Adrenal gland (tissue), 9 donors: ENCODE measurements at regions not wholly inside any gene's neighbourhood (a gene's known extent, or its start where the extent isn't known, plus 50 kb on each side); places are given as distances from the start of the nearest gene placed in this dataset.
"Not testable (repeated sequence)": the region's sequence is repeated elsewhere in the genome, so short reads cannot be mapped to it uniquely, and the experiment has no call there.

ENCODE experiments used
- DNase-seq, 7 donors: peaks; one replicate each; pipeline ENCODE4 v3.0.0-alpha.2; 2019 to 2020
- H3K27ac ChIP-seq, 5 donors: fragments of 200-600 bp; sonication (generic) in 4 of 5; 1 replicate in 3 of 5; 2 replicates in 2 of 5; pipeline versions ENCODE4 v1.5.1 to v1.8.0; 2016 to 2020; ENCODE audit warnings: mild to moderate bottlenecking in 1 of 5
- H3K27me3 ChIP-seq: fragments of 200-600 bp; 2 replicates; pipeline ENCODE4 v1.8.0; 2021
- H3K36me3 ChIP-seq, 2 donors: fragments of 200-600 bp; replicated peaks in 1 of 2; 1 replicate in 1 of 2; 2 replicates in 1 of 2; pipeline versions ENCODE4 v1.5.1 to v1.8.0; 2018 to 2022
- H3K4me1 ChIP-seq, 2 donors: fragments of 200-600 bp; replicated peaks in 1 of 2; 1 replicate in 1 of 2; 2 replicates in 1 of 2; pipeline versions ENCODE4 v1.5.1 to v1.8.0; 2018 to 2021
- H3K4me3 ChIP-seq, 4 donors: fragments of 200-600 bp; sonication (generic) in 3 of 4; one replicate each; pipeline ENCODE4 v1.5.1; 2016 to 2018
- H3K9me3 ChIP-seq, 3 donors: fragments of 200-600 bp; sonication (generic) in 1 of 3; replicated peaks in 1 of 3; 1 replicate in 2 of 3; 2 replicates in 1 of 3; pipeline versions ENCODE4 v1.5.1 to v1.8.0; 2016 to 2021
- CTCF ChIP-seq, 6 experiments: fragments of 450-650 bp in 4 of 6; fragments of 200-600 bp in 2 of 6; sonication (generic) in 1 of 6; IDR thresholded peaks; 1 replicate in 5 of 6; 2 replicates in 1 of 6; pipeline versions ENCODE4 v1.5.1 to v1.8.0; 2016 to 2021; ENCODE audit warnings: antibody characterized with exemption in 6 of 6, mild to moderate bottlenecking in 2 of 6, moderate library complexity in 1 of 6
- POLR2A ChIP-seq, 2 donors: fragments of 450-650 bp; IDR thresholded peaks; one replicate each; pipeline ENCODE4 v1.6.1; 2017; ENCODE audit warnings: antibody characterized with exemption in 2 of 2, mild to moderate bottlenecking in 2 of 2, moderate library complexity in 1 of 2
- WGBS, 4 donors: extraction: QIAGEN DNeasy Blood & Tissue Kit in 2 of 4; methylation state at CpG; one replicate each; pipeline versions ENCODE4 v1.1.5 to v1.1.7; 2013 to 2017; 5-methylcytosine and 5-hydroxymethylcytosine counted together
- intact Hi-C, 2 donors: fragments of 100-400 bp; cut with DNase I; formaldehyde crosslinking; loops; one replicate each; pipeline versions ENCODE4 v1.14.1 to v1.15.0; 2022 to 2023
- donor health status: healthy with polysubstance abuse.
- donor health status: Bipolar disorder and iron deficiency.
- donor health status: DM: yes; HTN: yes; CAD: no.
- donor health status: DM: no; HTN: no; CAD: no.
- donor health status: DM: no; HTN: no; CAD: no.

- H3K9me3 ChIP-seq, result no peaks in the 10 kb centered on the region
- H3K36me3 ChIP-seq, result no peaks in the 10 kb centered on the region
- TF ChIP-seq CTCF (IDR thresholded peaks at IDR 0.05) (no peak), POLR2A (IDR thresholded peaks at IDR 0.05) (no peak)
- H3K4me3 ChIP-seq, result no peak overlapping the region
- H3K4me1 ChIP-seq, result no peaks in the 10 kb centered on the region
- H3K27me3 ChIP-seq, result no peaks in the 10 kb centered on the region
- no peak overlapping the region for H3K27ac ChIP-seq
- intact Hi-C loops, result no loop called here
- no peak for DNase-seq
These were observed 726.4 kb downstream of the BRINP3 start for GRCh38 chr1:189751311-189751710.

- intact Hi-C loops, result no loop called here
- TF ChIP-seq CTCF (IDR thresholded peaks at IDR 0.05) (no peak), POLR2A (IDR thresholded peaks at IDR 0.05) (no peak)
- Histone ChIP-seq H3K9me3 (no peaks in the 10 kb centered on the region), H3K36me3 (no peaks in the 10 kb centered on the region), H3K27ac (no peak overlapping the region), H3K27me3 (no peaks in the 10 kb centered on the region), H3K4me3 (no peak overlapping the region), H3K4me1 (no peaks in the 10 kb centered on the region)
- WGBS, 4 donors, result 45 to 71% (median 56%) methylated on average over 1 of the region's 1 CpG
- no peak for DNase-seq
These were observed 725.1 kb downstream of the BRINP3 start for GRCh38 chr1:189752461-189752995.

DNA sequence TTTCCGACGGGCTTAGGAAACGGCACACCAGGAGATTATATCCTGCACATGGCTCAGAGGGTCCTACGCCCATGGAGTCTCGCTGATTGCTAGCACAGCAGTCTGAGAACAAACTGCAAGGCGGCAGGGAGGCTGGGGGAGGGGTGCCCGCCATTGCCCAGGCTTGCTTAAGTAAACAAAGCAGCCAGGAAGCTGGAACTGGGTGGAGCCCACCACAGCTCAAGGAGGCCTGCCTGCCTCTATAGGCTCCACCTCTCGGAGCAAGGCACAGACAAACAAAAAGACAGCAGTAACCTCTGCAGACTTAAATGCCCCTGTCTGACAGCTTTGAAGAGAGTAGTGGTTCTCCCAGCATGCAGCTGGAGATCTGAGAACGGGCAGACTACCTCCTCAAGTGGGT lies 722.6 kb downstream of the BRINP3 start:
- H3K9me3 ChIP-seq, H3K36me3 ChIP-seq, H3K4me1 ChIP-seq, H3K4me3 ChIP-seq, H3K27ac ChIP-seq, DNase-seq, H3K27me3 ChIP-seq, intact Hi-C loops: not testable (repeated sequence)
- WGBS, 4 donors, result 73 to 100% (median 88%) methylated on average over 3 to 9 of the region's 9 CpGs

DNA sequence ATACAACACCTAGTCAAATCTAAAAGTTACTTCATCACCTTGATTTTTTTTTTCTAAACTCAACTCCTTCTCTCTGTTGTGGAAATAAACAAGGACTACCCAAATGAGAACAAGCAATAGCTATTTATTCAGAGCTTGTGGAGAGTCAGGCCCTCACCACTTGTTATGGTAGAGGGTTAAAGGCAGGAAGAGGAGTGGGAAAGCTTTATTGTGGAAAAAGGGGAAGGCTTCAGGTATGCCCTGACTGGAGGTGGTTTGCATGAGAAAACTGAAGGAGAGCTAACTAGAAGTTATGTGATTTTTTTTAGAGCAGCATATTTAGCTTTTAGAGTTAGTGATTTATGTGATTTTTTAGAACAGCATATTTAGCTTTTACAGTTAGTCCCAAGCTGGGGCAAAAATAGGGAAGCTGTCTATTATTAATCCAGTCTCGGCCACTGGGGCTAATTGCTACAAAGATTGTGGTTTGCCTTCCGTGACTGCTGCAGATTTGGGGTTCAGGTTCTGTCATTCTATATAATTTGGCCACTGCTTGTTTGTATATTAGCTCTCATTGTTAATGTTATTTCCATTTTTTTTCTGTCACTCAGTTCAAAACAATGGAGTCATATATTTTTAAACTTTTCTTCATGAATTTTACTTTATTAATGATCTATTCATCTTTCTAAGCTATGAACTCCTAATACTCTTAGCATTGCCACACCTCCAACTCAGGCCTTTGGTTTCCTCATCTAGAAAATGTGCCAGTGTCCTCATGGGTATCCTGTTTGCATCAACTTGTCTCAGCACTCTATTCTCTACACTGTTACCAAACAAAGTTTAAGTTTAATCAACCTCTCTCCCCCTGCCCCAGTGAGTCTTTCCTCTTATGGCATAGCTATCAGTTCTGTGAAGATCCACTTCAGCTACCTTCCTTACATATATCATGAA lies 713.0 kb downstream of the BRINP3 start:
- Histone ChIP-seq H3K27ac (no peak overlapping the region), H3K9me3 (no peaks in the 10 kb centered on the region), H3K27me3 (no peaks in the 10 kb centered on the region), H3K4me1 (no peaks in the 10 kb centered on the region), H3K4me3 (no peak overlapping the region), H3K36me3 (no peaks in the 10 kb centered on the region)
- intact Hi-C loops, result no loop called here
- no peak for TF ChIP-seq CTCF (IDR thresholded peaks at IDR 0.05)
- no peak for TF ChIP-seq POLR2A (IDR thresholded peaks at IDR 0.05)
- 59 to 67% (median 62%) methylated on average over 2 of the region's 2 CpGs for WGBS, 4 donors
- no peak for DNase-seq

DNA sequence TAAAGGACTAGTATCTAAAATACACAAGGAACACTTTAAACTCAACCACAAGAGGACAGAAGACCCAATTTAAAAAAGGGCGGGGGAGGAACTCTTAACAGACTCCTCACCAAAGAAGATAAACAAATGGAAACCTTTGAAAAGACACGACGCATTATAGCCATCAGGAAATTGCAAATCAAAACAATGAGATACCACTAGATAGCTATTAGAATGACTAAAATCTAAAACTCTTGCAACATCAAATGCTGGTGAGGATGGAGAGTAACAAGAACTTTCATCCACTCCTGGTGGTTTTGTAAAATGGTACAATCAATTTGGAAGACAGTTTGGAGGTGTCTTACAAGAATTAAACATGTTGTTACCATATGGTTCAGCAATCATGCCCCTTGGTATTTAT lies 708.2 kb downstream of the BRINP3 start:
- Histone ChIP-seq H3K27me3 (no peaks in the 10 kb centered on the region), H3K27ac (no peak overlapping the region), H3K36me3 (no peaks in the 10 kb centered on the region), H3K9me3 (no peaks in the 10 kb centered on the region), H3K4me1 (no peaks in the 10 kb centered on the region), H3K4me3 (no peak overlapping the region)
- DNase-seq, result no peak
- intact Hi-C loops, result no loop called here
- TF ChIP-seq CTCF (IDR thresholded peaks at IDR 0.05) (no peak), POLR2A (IDR thresholded peaks at IDR 0.05) (no peak)
- 44 to 79% (median 69%) methylated on average over 3 of the region's 3 CpGs for WGBS, 4 donors
